CD14-positive monocyte (primary cell): ENCODE measurements at regions not wholly inside any gene's neighbourhood (a gene's known extent, or its start where the extent isn't known, plus 50 kb on each side); places are given as distances from the start of the nearest gene placed in this dataset.

Source experiments
- DNase-seq, 3 donors: peaks; one replicate each; pipeline ENCODE4 v3.0.0-alpha.2; 2011 to 2022
- H2AFZ ChIP-seq: 2 replicates; pipeline ENCODE4 v1.6.0; 2012; ENCODE audit warnings: mild to moderate bottlenecking, low read depth, low read length, inconsistent platforms; ENCODE audit not compliant: insufficient read depth, poor library complexity, severe bottlenecking
- H3K27ac ChIP-seq, 2 donors: 1 replicate in 1 of 2; 2 replicates in 1 of 2; pipeline ENCODE4 v1.5.1; 2012 to 2013; ENCODE audit warnings: low read length in 2 of 2, control low read depth in 1 of 2, inconsistent platforms in 1 of 2, low read depth in 1 of 2, mild to moderate bottlenecking in 1 of 2
- H3K27me3 ChIP-seq, 2 donors: one replicate each; pipeline versions ENCODE4 v1.6.0 to v1.6.1; 2011 to 2013; ENCODE audit warnings: low read length in 2 of 2; ENCODE audit not compliant: control insufficient read depth in 2 of 2, insufficient read depth in 2 of 2
- H3K36me3 ChIP-seq, 2 donors: replicated peaks in 1 of 2; 1 replicate in 1 of 2; 2 replicates in 1 of 2; pipeline versions ENCODE4 v1.5.1 to v1.6.1; 2012 to 2013; ENCODE audit warnings: low read length in 2 of 2, control low read depth in 1 of 2, inconsistent platforms in 1 of 2, mild to moderate bottlenecking in 1 of 2; ENCODE audit not compliant: insufficient read depth in 2 of 2, control insufficient read depth in 1 of 2
- H3K4me1 ChIP-seq, 2 donors: 1 replicate in 1 of 2; 2 replicates in 1 of 2; pipeline versions ENCODE4 v1.5.1 to v1.6.1; 2012 to 2013; ENCODE audit warnings: low read length in 2 of 2, control low read depth in 1 of 2, inconsistent platforms in 1 of 2, mild to moderate bottlenecking in 1 of 2, moderate library complexity in 1 of 2; ENCODE audit not compliant: insufficient read depth in 2 of 2, control insufficient read depth in 1 of 2
- H3K4me2 ChIP-seq: replicated peaks from 2 replicates; pipeline ENCODE3; 2012; ENCODE audit warnings: low read length, moderate library complexity, mild to moderate bottlenecking; ENCODE audit not compliant: poor library complexity, severe bottlenecking; ENCODE audit errors: extremely low read depth
- H3K4me3 ChIP-seq, 3 experiments: fragments of 200-600 bp in 1 of 3; sonication (generic) in 1 of 3; replicated peaks in 1 of 3; 1 replicate in 2 of 3; 2 replicates in 1 of 3; pipeline ENCODE4 v1.5.1; 2011 to 2013; ENCODE audit warnings: low read length in 3 of 3, mild to moderate bottlenecking in 3 of 3, control low read depth in 2 of 3, low read depth in 2 of 3, inconsistent platforms in 1 of 3, moderate library complexity in 1 of 3
- H3K79me2 ChIP-seq: 2 replicates; pipeline ENCODE4 v1.6.0; 2012; ENCODE audit warnings: mild to moderate bottlenecking, control low read depth, inconsistent platforms, low read length, moderate library complexity; ENCODE audit not compliant: insufficient read depth
- H3K9ac ChIP-seq: 2 replicates; pipeline ENCODE4 v1.6.0; 2017; ENCODE audit warnings: low read length, mild to moderate bottlenecking; ENCODE audit not compliant: insufficient read depth, poor library complexity, severe bottlenecking
- H3K9me3 ChIP-seq, 2 donors: replicated peaks in 1 of 2; 1 replicate in 1 of 2; 2 replicates in 1 of 2; pipeline versions ENCODE4 v1.5.1 to v1.6.1; 2012 to 2013; ENCODE audit warnings: low read length in 2 of 2, control low read depth in 1 of 2; ENCODE audit not compliant: control insufficient read depth in 1 of 2, insufficient read depth in 1 of 2
- H4K20me1 ChIP-seq: 2 replicates; pipeline ENCODE4 v1.6.0; 2012; ENCODE audit warnings: mild to moderate bottlenecking, low read length, control low read depth, moderate library complexity; ENCODE audit not compliant: insufficient read depth
- H3K27ac Mint-ChIP-seq, 7 donors: one replicate each; pipeline ENCODE4 v1.8.0; 2020; ENCODE audit warnings: mild to moderate bottlenecking in 7 of 7, mixed read lengths in 7 of 7, moderate library complexity in 6 of 7, inconsistent platforms in 2 of 7
- H3K27me3 Mint-ChIP-seq, 3 donors: one replicate each; pipeline ENCODE4 v1.8.0; 2021 to 2022; ENCODE audit warnings: low read depth in 3 of 3, mild to moderate bottlenecking in 3 of 3, mixed read lengths in 3 of 3, moderate library complexity in 3 of 3, inconsistent platforms in 1 of 3
- H3K36me3 Mint-ChIP-seq, 2 donors: one replicate each; pipeline ENCODE4 v1.8.0; 2020; ENCODE audit warnings: mixed read lengths in 2 of 2, inconsistent platforms in 1 of 2, mild to moderate bottlenecking in 1 of 2
- H3K4me1 Mint-ChIP-seq: one replicate; pipeline ENCODE4 v1.8.0; 2020; ENCODE audit warnings: mild to moderate bottlenecking, mixed read lengths
- H3K4me3 Mint-ChIP-seq, 2 donors: one replicate each; pipeline ENCODE4 v1.8.0; 2020; ENCODE audit warnings: mild to moderate bottlenecking in 2 of 2, mixed read lengths in 2 of 2, moderate library complexity in 1 of 2
- H3K9me3 Mint-ChIP-seq, 7 donors: one replicate each; pipeline ENCODE4 v1.8.0; 2020 to 2022; ENCODE audit warnings: mixed read lengths in 7 of 7, mild to moderate bottlenecking in 6 of 7, moderate library complexity in 6 of 7, inconsistent platforms in 2 of 7
- WGBS: methylation state at CpG from one replicate; pipeline ENCODE4 v1.1.5; 2013; ENCODE audit warnings: missing lambda C conversion rate; ENCODE audit not compliant: insufficient coverage; 5-methylcytosine and 5-hydroxymethylcytosine counted together
- intact Hi-C, 2 donors: fragments of 100-400 bp; cut with micrococcal nuclease; formaldehyde crosslinking; loops; one replicate each; pipeline versions ENCODE4 v1.15.0 to v1.15.1; 2023
- TF ChIP-seq, protein P1 (sequence below): fragments of 200-600 bp; IDR thresholded peaks from one replicate; pipeline ENCODE4 v1.8.0; 2022; ENCODE audit warnings: antibody characterized with exemption, mild to moderate bottlenecking

DNA sequence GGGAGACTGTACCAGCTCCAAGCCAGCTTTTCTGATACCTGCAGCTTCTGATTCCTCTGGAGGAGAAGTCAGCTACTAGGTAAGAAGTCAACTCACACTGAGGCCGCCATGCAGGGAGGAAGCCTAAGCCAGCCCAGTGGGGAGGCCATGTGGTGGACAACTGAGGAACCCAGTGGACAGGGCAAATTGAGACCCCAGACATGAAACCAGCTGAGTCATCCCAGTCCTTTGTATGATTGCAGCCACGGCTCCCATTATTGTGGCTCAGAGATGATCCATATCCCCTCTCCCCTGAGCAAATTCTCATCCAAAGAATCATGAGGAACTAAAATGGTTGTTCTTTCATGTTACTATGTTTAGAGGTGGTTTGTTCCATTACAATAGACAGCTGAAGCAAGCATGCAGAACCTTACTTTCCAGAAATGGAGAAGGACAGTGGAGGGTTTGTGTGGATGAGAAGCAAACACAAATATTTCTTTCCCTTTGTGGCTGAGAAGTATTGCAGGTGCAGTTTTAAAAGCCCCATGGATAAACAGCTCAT, 1147.3 kb upstream of the TMEM132C start:
- Histone ChIP-seq H3K4me3 (no peak overlapping the region), H3K79me2 (no peaks in the 10 kb centered on the region), H3K27ac (no peak overlapping the region), H3K4me2 (no peak overlapping the region), H3K27me3 (no peaks in the 10 kb centered on the region), H3K9me3 (no peaks in the 10 kb centered on the region), H3K9ac (no peak overlapping the region), H2AFZ (no peak overlapping the region), H3K4me1 (no peaks in the 10 kb centered on the region), H3K36me3 (no peaks in the 10 kb centered on the region), H4K20me1 (no peaks in the 10 kb centered on the region)
- Mint-ChIP-seq H3K36me3 (no peaks in the 10 kb centered on the region), H3K27me3 (no peaks in the 10 kb centered on the region), H3K4me1 (no peaks in the 10 kb centered on the region), H3K4me3 (no peak overlapping the region), H3K27ac (no peak overlapping the region), H3K9me3 (no peaks in the 10 kb centered on the region)
- intact Hi-C loops: no loop called here
- TF ChIP-seq, protein P1, sequence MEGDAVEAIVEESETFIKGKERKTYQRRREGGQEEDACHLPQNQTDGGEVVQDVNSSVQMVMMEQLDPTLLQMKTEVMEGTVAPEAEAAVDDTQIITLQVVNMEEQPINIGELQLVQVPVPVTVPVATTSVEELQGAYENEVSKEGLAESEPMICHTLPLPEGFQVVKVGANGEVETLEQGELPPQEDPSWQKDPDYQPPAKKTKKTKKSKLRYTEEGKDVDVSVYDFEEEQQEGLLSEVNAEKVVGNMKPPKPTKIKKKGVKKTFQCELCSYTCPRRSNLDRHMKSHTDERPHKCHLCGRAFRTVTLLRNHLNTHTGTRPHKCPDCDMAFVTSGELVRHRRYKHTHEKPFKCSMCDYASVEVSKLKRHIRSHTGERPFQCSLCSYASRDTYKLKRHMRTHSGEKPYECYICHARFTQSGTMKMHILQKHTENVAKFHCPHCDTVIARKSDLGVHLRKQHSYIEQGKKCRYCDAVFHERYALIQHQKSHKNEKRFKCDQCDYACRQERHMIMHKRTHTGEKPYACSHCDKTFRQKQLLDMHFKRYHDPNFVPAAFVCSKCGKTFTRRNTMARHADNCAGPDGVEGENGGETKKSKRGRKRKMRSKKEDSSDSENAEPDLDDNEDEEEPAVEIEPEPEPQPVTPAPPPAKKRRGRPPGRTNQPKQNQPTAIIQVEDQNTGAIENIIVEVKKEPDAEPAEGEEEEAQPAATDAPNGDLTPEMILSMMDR: no peak
- DNase-seq: no peak
- WGBS: 80% methylated on average over 1 of the region's 2 CpGs

DNA sequence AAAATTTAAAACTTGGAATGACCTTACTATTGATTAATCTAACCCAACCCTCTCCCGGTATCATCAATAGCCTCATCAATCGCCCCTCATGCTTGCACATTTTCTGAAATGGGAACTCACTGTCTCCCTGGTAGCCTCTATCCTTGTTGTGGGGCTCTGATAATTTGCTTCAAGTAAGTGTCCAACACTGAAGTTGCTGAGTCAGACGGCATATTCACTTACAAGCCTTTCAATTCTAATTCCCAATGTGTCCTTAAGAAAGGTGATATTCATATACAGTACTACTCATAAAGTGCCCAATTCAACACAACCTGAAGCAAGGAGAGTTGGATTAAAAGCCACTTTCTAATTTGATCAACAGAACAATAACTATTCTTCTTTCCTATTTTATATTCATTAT, 1146.1 kb upstream of the TMEM132C start:
- Histone ChIP-seq H3K36me3 (no peaks in the 10 kb centered on the region), H3K9ac (no peak overlapping the region), H3K79me2 (no peaks in the 10 kb centered on the region), H3K9me3 (no peaks in the 10 kb centered on the region), H3K27me3 (no peaks in the 10 kb centered on the region), H2AFZ (no peak overlapping the region), H4K20me1 (no peaks in the 10 kb centered on the region), H3K4me3 (no peak overlapping the region), H3K27ac (no peak overlapping the region), H3K4me2 (no peak overlapping the region), H3K4me1 (no peaks in the 10 kb centered on the region)
- no peaks in the 10 kb centered on the region for H3K36me3 Mint-ChIP-seq
- no peaks in the 10 kb centered on the region for H3K4me1 Mint-ChIP-seq
- no peak overlapping the region for H3K27ac Mint-ChIP-seq
- H3K4me3 Mint-ChIP-seq: no peak overlapping the region
- TF ChIP-seq, protein P1: no peak
- no peak for DNase-seq
- H3K9me3 Mint-ChIP-seq: no peaks in the 10 kb centered on the region
- H3K27me3 Mint-ChIP-seq: no peaks in the 10 kb centered on the region
- intact Hi-C loops: no loop called here
- WGBS: no CpG with 5 or more reads among the region's 3 CpGs
